Muscle of back (tissue), 3 donors: ENCODE measurements at regions not wholly inside any gene's neighbourhood (a gene's known extent, or its start where the extent isn't known, plus 50 kb on each side); places are given as distances from the start of the nearest gene placed in this dataset.
"Not testable (repeated sequence)": the region's sequence is repeated elsewhere in the genome, so short reads cannot be mapped to it uniquely, and the experiment has no call there.

Experiments used
- DNase-seq, 3 donors: peaks; one replicate each; pipeline versions ENCODE4 v3.0.0 to v3.0.0-alpha.2; 2013

- no peak for DNase-seq
Measured at GRCh38 chr3:15989419-15989818, 185.1 kb upstream of the GALNT15 start.

- not testable (repeated sequence) for DNase-seq
Measured at GRCh38 chr3:15993660-15994059, 180.8 kb upstream of the GALNT15 start.

- DNase-seq, result not testable (repeated sequence)
Measured at GRCh38 chr3:15996496-15996895, 178.0 kb upstream of the GALNT15 start.

- DNase-seq, result no peak
Measured at GRCh38 chr3:15997274-15997943, 177.1 kb upstream of the GALNT15 start.

- DNase-seq, result no peak
Measured at GRCh38 chr3:15998911-15999310, 175.6 kb upstream of the GALNT15 start.

GRCh38 chr3:16004812-16005211 lies 169.7 kb upstream of the GALNT15 start:
- DNase-seq, result no peak

GRCh38 chr3:16011376-16011775 lies 163.1 kb upstream of the GALNT15 start:
- DNase-seq, result no peak

- peak in 1 of 3 donors; percentile 58 for DNase-seq
Measured at GRCh38 chr3:16012086-16012485, 162.4 kb upstream of the GALNT15 start.

- DNase-seq, result no peak
Measured at GRCh38 chr3:16013568-16013967, 160.9 kb upstream of the GALNT15 start.

GRCh38 chr3:16021801-16022200 lies 152.7 kb upstream of the GALNT15 start:
- DNase-seq, result not testable (repeated sequence)

- DNase-seq, result not testable (repeated sequence)
Measured at GRCh38 chr3:16023881-16024280, 150.6 kb upstream of the GALNT15 start.

GRCh38 chr3:16024548-16024947 lies 149.9 kb upstream of the GALNT15 start:
- DNase-seq, result no peak

- peak in 2 of 3 donors; percentile 22 to 48 for DNase-seq
Measured at GRCh38 chr3:16026753-16027152, 147.7 kb upstream of the GALNT15 start.

GRCh38 chr3:16028604-16029003 lies 145.9 kb upstream of the GALNT15 start:
- DNase-seq, result peak in 1 of 3 donors; percentile 78

GRCh38 chr3:16030342-16030741 lies 144.1 kb upstream of the GALNT15 start:
- no peak for DNase-seq

- DNase-seq, result no peak
Measured at GRCh38 chr3:16031434-16031833, 143.0 kb upstream of the GALNT15 start.

- DNase-seq, result no peak
Measured at GRCh38 chr3:16033889-16034687, 140.4 kb upstream of the GALNT15 start.

- no peak for DNase-seq
Measured at GRCh38 chr3:16040991-16041390, 133.5 kb upstream of the GALNT15 start.

GRCh38 chr3:16048435-16049318 lies 125.8 kb upstream of the GALNT15 start:
- DNase-seq, result peak in 2 of 3 donors; percentile 66 to 78

- peak in 1 of 3 donors; percentile 50 for DNase-seq
Measured at GRCh38 chr3:16050641-16051467, 123.6 kb upstream of the GALNT15 start.

GRCh38 chr3:16051691-16052090 lies 122.8 kb upstream of the GALNT15 start:
- DNase-seq, result no peak
